Neural cell (in vitro differentiated cells): ENCODE measurements at regions not wholly inside any gene's neighbourhood (a gene's known extent, or its start where the extent isn't known, plus 50 kb on each side); places are given as distances from the start of the nearest gene placed in this dataset.

Source experiments
- H2AFZ ChIP-seq: fragments of 200-600, 300-800 bp; sonication (generic), shearing (Covaris generic); 2 replicates; pipeline ENCODE4 v1.6.0; 2014; ENCODE audit warnings: low read depth, mild to moderate bottlenecking, antibody characterized with exemption, low read length, moderate library complexity
- H3F3A ChIP-seq: fragments of 200-600 bp; shearing (Covaris generic); 2 replicates; pipeline ENCODE4 v1.6.1; 2016; ENCODE audit warnings: mild to moderate bottlenecking, moderate library complexity, mixed read lengths, antibody characterized with exemption, low read length; ENCODE audit not compliant: insufficient read depth, poor library complexity, severe bottlenecking
- H3K27ac ChIP-seq: fragments of 200-600, 300-800 bp; sonication (generic), shearing (Covaris generic); 2 replicates; pipeline ENCODE4 v1.5.1; 2014; ENCODE audit warnings: mild to moderate bottlenecking, low read length, moderate library complexity
- H3K27me3 ChIP-seq: fragments of 300-800, 200-600 bp; sonication (generic), shearing (Covaris generic); 2 replicates; pipeline ENCODE4 v1.6.0; 2014; ENCODE audit warnings: mild to moderate bottlenecking, low read depth, low read length, moderate library complexity; ENCODE audit not compliant: insufficient read depth
- H3K36me3 ChIP-seq: fragments of 300-800, 200-600 bp; sonication (generic), shearing (Covaris generic); 2 replicates; pipeline ENCODE4 v1.5.1; 2014; ENCODE audit warnings: mild to moderate bottlenecking, antibody characterized with exemption, low read length, moderate library complexity; ENCODE audit not compliant: insufficient read depth
- H3K4me2 ChIP-seq: fragments of 300-800, 200-600 bp; sonication (generic), shearing (Covaris generic); 2 replicates; pipeline ENCODE4 v1.6.0; 2014; ENCODE audit warnings: mild to moderate bottlenecking, low read length
- H3K4me3 ChIP-seq: fragments of 300-800, 200-600 bp; sonication (generic), shearing (Covaris generic); 2 replicates; pipeline ENCODE4 v1.5.1; 2014; ENCODE audit warnings: mild to moderate bottlenecking, low read length, moderate library complexity
- H3K79me2 ChIP-seq: fragments of 200-600 bp; shearing (Covaris generic); replicated peaks from 2 replicates; pipeline ENCODE4 v1.6.0; 2014; ENCODE audit warnings: mild to moderate bottlenecking, low read length, moderate library complexity; ENCODE audit not compliant: insufficient read depth
- H3K9ac ChIP-seq: fragments of 300-800, 200-600 bp; sonication (generic), shearing (Covaris generic); 2 replicates; pipeline ENCODE4 v1.6.1; 2016; ENCODE audit warnings: mild to moderate bottlenecking, low read length, mixed read lengths
- H3K9me2 ChIP-seq: fragments of 200-600 bp; shearing (Covaris generic); 2 replicates; pipeline ENCODE4 v1.6.1; 2016; ENCODE audit warnings: mild to moderate bottlenecking, low read length, mixed read lengths; ENCODE audit not compliant: insufficient read depth
- H3K9me3 ChIP-seq: fragments of 200-600, 300-800 bp; sonication (generic), shearing (Covaris generic); 2 replicates; pipeline ENCODE4 v1.6.1; 2016; ENCODE audit warnings: mild to moderate bottlenecking, mixed run types, low read length, moderate library complexity, mixed read lengths
- H4K20me1 ChIP-seq: fragments of 200-600 bp; shearing (Covaris generic); 2 replicates; pipeline ENCODE4 v1.6.1; 2016; ENCODE audit warnings: mild to moderate bottlenecking, mixed run types; ENCODE audit not compliant: insufficient read depth
- EP300 ChIP-seq: fragments of 450-650 bp; conservative IDR thresholded peaks from 2 replicates; pipeline ENCODE4 v1.6.1; 2014; ENCODE audit warnings: antibody characterized with exemption, mild to moderate bottlenecking, moderate library complexity; ENCODE audit not compliant: poor library complexity, severe bottlenecking
- EZH2 ChIP-seq: fragments of 200-600, 300-800 bp; shearing (Covaris generic), sonication (generic); IDR thresholded peaks from 2 replicates; pipeline ENCODE4 v1.6.1; 2014; ENCODE audit warnings: antibody characterized with exemption, low read length, borderline replicate concordance, mild to moderate bottlenecking; ENCODE audit not compliant: insufficient read depth, poor library complexity, severe bottlenecking
- MXI1 ChIP-seq: fragments of 450-650 bp; conservative IDR thresholded peaks from 2 replicates; pipeline ENCODE4 v1.6.1; 2014; ENCODE audit warnings: antibody characterized with exemption, mild to moderate bottlenecking; ENCODE audit not compliant: poor library complexity, severe bottlenecking
- POLR2AphosphoS5 ChIP-seq: IDR thresholded peaks from 2 replicates; pipeline ENCODE4 v1.6.1; 2012
- RAD21 ChIP-seq: fragments of 450-650 bp; conservative IDR thresholded peaks from 2 replicates; pipeline ENCODE4 v1.6.1; 2014; ENCODE audit warnings: antibody characterized with exemption, mild to moderate bottlenecking, moderate library complexity
- REST ChIP-seq: IDR thresholded peaks from 2 replicates; pipeline ENCODE4 v1.6.1; 2012; ENCODE audit warnings: borderline replicate concordance
- SMC3 ChIP-seq: fragments of 450-650 bp; conservative IDR thresholded peaks from 2 replicates; pipeline ENCODE4 v1.6.1; 2014; ENCODE audit warnings: antibody characterized with exemption, mild to moderate bottlenecking, moderate library complexity; ENCODE audit not compliant: poor library complexity
- TAF1 ChIP-seq: IDR thresholded peaks from 2 replicates; pipeline ENCODE4 v1.6.1; 2012; ENCODE audit warnings: low read depth
- TF ChIP-seq, protein P1 (sequence below): fragments of 450-650 bp; IDR thresholded peaks from 2 replicates; pipeline ENCODE4 v1.5.1; 2014; ENCODE audit warnings: antibody characterized with exemption, mild to moderate bottlenecking, moderate library complexity; ENCODE audit not compliant: poor library complexity, severe bottlenecking

DNA sequence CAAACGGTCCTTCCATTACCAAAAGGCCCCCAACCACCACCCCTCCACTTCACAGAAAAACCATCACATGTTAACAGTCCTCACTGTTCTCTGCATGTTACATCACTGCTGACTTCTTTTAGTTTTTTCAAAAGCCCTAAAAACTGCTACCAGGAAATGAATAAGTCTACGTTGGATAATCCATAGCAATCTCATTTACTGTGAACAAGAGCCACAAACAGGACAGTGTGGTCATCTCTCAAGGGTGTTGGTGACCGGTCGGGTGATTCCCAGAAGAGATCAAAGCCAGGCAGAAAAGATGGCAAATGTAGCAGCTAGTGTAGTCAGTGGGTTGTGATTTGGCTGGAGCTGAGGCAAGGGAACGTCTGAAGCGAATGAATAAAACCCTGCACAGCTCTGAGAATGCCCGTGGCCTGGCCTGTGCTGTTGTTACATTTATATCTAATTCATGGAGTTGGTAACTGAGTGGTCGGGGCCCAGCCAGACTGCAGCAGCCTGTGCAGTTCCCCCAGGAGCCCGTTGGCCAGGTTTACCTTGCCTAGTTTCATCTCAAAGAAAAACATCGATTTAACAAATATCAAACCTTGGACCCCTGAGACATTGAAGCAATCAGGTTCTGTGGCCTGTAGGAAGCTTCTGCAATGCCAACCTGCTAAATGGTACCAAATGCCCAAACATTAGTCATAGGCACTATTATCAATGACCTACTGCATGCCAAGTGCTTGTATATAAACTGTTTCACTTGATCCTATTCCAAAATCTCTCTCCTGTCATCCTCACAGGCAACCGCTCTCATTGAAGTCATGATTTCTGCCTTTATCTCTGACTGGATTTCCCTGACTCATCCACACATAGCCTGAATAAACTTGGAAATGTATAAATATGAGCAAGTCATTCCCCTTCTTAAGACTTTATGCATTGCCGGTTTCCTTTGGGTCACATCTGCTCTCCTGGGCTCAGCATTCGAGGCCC, 153.8 kb upstream of the SERP2 start:
- H3K9ac ChIP-seq: no peak overlapping the region
- no peak overlapping the region for H3K4me2 ChIP-seq

GRCh38 chr13:44220948-44221347, 152.7 kb upstream of the SERP2 start:
- H4K20me1 ChIP-seq: no peaks in the 10 kb centered on the region
- no peaks in the 10 kb centered on the region for H3K36me3 ChIP-seq
- H3K27me3 ChIP-seq: no peaks in the 10 kb centered on the region
- H3K4me2 ChIP-seq: no peak overlapping the region
- H3K4me3 ChIP-seq: no peak overlapping the region
- no peak overlapping the region for H2AFZ ChIP-seq
- H3F3A ChIP-seq: no peaks in the 10 kb centered on the region
- H3K9me2 ChIP-seq: no peaks in the 10 kb centered on the region
- H3K9ac ChIP-seq: no peak overlapping the region
- no peaks in the 10 kb centered on the region for H3K79me2 ChIP-seq
- H3K27ac ChIP-seq: no peak overlapping the region
- no peaks in the 10 kb centered on the region for H3K9me3 ChIP-seq
- TF ChIP-seq REST (no peak), EP300 (no peak), TAF1 (no peak), MXI1 (no peak), RAD21 (no peak), POLR2AphosphoS5 (no peak), SMC3 (no peak)

More for the DNA sequence above, 153.8 kb upstream of the SERP2 start:
- Histone ChIP-seq H3K79me2 (no peaks in the 10 kb centered on the region), H3K4me3 (no peak overlapping the region), H4K20me1 (no peaks in the 10 kb centered on the region), H3K36me3 (no peaks in the 10 kb centered on the region), H3K9me3 (no peaks in the 10 kb centered on the region), H2AFZ (no peak overlapping the region), H3F3A (no peaks in the 10 kb centered on the region), H3K9me2 (no peaks in the 10 kb centered on the region), H3K27ac (no peak overlapping the region), H3K27me3 (no peaks in the 10 kb centered on the region)
- no peak for TF ChIP-seq EZH2
- TF ChIP-seq EP300: no peak
- TF ChIP-seq REST: no peak
- TF ChIP-seq, protein P1, sequence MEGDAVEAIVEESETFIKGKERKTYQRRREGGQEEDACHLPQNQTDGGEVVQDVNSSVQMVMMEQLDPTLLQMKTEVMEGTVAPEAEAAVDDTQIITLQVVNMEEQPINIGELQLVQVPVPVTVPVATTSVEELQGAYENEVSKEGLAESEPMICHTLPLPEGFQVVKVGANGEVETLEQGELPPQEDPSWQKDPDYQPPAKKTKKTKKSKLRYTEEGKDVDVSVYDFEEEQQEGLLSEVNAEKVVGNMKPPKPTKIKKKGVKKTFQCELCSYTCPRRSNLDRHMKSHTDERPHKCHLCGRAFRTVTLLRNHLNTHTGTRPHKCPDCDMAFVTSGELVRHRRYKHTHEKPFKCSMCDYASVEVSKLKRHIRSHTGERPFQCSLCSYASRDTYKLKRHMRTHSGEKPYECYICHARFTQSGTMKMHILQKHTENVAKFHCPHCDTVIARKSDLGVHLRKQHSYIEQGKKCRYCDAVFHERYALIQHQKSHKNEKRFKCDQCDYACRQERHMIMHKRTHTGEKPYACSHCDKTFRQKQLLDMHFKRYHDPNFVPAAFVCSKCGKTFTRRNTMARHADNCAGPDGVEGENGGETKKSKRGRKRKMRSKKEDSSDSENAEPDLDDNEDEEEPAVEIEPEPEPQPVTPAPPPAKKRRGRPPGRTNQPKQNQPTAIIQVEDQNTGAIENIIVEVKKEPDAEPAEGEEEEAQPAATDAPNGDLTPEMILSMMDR: no peak
- TF ChIP-seq TAF1: no peak
- TF ChIP-seq RAD21: no peak
- TF ChIP-seq SMC3: no peak
- no peak for TF ChIP-seq POLR2AphosphoS5
- no peak for TF ChIP-seq MXI1
